RCC 7860 (cell line): ENCODE measurements at regions not wholly inside any gene's neighbourhood (a gene's known extent, or its start where the extent isn't known, plus 50 kb on each side); places are given as distances from the start of the nearest gene placed in this dataset.
"Not testable (repeated sequence)": the region's sequence is repeated elsewhere in the genome, so short reads cannot be mapped to it uniquely, and the experiment has no call there.

Source experiments
- DNase-seq: peaks from one replicate; pipeline ENCODE4 v3.0.0-alpha.2; 2015; ENCODE audit warnings: low spot score
- FAIRE-seq: peaks from 2 replicates; lab custom pipeline; 2012; peaks lifted over from hg19 to GRCh38; lab: Jason Lieb, UNC

DNA sequence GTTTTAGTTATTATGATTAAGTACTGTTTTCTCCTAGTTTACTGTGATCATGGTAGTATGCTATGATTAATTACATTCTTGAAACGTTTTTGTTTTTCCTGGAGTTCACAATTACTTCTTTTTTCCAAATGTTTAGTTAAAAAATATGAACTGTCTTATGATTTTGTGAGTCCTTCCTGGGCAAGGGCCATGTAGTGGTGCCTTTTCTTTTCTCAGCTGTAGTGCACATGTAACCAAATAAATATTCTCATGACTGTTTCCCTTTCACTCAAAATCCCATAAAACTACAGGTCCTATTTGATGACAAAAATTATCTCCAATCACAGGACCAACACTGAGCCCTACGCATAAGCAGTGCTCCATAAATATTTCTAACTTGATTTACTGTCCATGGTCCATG is 118.9 kb upstream of the EGR2 start:
- DNase-seq (no peak), FAIRE-seq (no peak)

DNA sequence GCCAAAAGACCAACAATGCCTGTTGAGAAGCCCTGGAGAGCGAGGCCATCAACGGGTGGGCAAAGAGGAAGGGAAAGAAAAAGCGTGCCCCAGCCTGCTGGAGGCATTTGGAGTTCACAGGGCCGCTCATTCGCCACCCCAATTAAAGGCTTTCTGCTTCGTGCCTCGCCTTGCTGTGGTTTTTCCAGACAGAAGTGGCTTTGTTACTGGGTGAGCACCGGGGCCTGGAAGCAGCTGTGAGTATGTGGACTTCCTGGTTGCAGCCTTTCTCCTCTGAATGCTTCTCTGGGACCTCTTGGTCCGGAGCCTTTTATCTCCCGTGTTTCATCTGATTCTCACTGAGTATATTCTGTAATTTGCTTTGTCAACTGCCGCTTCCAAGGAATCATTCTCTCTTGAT is 118.1 kb upstream of the EGR2 start:
- DNase-seq (no peak), FAIRE-seq (no peak)

DNA sequence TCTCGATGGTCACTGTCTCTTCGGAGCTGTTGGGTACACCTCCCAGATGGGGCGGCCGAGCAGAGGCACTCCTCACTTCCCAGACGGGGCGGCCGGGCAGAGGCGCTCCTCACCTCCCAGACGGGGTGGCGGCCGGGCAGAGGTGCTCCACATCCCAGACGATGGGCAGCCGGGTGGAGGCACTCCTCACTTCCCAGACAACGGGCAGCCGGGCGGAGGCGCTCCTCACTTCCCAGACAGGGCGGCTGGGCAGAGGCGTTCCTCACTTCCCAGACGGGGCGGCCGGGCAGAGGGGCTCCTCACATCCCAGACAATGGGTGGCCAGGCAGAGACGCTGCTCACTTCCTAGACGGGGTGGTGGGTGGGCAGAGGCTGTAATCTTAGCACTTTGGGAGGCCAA is 112.6 kb upstream of the EGR2 start:
- FAIRE-seq, DNase-seq: not testable (repeated sequence)

DNA sequence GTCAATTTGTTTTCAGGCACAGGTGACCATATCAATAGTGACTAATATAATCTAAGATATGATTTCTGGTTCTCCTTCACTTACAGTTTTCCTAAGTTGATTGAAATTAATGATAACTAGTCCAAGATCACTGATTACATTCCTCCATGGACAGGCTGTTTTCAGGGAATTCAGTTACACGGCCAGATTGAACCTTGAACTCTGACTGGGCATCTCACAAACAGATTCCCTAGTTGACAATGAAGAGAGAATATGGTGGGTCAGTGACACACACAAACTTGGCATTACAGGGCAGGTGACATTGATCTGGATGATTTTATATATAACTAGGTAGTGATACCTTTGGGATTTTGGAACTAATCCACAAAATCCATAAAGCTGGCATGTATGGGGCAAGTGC is 110.2 kb upstream of the EGR2 start:
- FAIRE-seq, result no peak
- no peak for DNase-seq

DNA sequence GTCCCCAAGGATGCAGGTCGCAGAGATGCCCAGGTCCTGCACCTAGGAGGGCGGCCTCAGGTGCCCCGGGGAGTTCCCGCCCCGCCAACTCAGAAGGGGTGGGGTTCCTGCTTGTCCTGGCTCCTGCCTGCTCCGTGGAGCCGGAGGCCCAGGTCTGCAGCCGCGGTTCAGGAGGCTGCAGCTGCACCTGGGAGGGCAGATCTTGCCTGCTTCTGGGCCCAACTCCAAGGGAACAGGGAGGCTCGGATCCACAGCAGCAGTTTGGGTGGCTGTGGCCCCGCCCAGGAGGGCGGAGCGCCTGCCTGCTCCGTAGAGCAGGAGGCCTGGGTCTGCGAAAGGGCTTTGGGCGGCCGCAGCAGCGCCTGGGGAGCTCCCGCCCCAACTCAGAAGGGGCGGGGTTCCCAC is 108.2 kb upstream of the EGR2 start:
- no peak for DNase-seq

DNA sequence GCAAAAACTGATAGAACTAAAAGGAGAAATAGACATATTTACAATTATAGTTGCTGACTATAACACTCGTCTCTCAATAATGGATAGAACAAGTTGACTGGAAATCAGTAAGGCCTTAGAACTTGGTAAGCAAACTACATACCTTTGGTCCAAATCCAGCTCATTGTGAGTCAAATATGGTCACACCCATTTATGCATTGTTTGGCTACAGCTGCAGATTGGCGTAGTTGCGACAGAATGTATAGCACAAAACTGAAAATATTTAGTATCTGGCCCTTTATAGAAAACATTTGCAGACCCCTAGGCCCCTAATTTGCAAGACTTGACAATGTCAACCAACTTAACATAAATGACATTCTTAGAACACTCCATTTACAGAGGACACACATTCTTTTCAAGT is 103.6 kb upstream of the EGR2 start:
- FAIRE-seq (no peak), DNase-seq (no peak)

More for the DNA sequence above, 108.2 kb upstream of the EGR2 start:
- FAIRE-seq, result no peak

DNA sequence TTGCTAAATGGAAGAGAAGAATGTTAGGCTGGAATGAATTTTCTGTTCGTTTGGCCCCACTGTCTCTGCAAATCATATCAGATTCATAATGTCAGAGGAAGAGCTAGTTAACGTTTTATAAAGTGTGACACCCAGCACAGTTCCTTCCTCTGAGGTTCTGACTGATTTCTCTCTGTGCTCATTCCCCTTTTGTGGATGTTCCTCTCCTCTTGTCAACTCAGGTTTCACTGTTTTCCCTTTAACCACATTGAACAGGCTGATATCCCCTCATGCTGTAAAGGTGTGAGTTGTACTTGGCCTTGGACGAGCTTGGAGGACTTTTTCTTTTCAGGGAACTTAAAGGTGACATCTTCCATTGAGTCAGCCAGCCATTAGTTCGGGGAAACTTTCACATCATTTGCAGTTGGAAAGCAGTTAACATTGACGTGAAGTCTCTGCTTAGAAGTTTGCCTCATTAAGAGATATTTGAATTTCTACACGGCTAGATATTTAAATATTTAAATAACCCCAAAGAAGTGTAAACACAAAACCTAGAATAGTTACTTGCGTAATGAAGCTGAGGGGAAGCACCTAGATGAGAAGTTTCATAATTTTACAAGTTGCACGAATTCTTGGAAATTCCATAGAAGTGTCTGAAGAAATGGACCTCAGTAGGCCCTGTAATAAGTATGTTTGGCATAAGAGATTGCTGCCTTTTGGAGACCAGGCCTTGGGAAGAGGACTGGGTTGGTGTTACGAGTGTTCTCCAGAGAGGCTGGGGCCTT is 101.5 kb upstream of the EGR2 start:
- FAIRE-seq (no peak), DNase-seq (no peak)

DNA sequence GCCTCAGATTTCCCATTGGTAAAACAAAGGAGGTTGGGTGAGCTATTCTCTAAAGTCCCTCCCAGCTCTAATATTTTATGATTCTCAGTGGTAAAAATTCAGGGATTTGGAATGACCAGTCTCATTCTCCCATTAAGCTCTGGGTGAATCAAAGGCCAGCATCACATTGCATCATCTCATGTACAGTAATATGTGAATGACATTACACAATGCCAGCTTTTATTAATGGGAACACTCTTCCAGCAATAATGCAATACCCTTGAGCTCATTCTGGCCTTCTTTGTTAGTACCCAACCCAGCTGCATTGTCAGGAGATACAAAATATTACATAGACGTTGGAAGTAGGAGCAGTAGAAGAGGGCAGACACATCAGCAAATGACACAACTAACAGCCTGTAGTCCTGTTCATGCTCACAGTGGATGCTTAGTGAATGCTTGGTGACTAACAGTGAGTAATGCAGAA is 100.0 kb upstream of the EGR2 start:
- FAIRE-seq (peak; percentile 90), DNase-seq (peak; percentile 89)

DNA sequence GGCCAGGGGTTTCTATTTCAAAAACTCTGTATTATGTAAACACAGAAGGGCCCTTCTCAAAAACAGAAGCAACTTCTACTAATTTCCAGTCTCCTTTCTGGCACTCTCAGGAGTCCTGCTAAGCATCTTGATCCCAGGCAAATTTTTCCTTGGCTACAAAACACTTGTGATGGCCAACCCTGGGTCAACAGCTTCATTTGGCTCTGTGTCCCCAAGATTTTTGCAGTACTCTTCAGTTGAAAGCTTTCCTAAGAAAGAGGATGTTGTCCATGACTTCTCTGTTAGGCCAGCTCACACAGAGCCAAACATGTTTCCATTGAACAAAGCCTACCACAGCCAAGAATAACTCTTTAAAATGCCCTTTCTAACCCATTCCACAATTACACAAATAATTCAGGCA is 99.0 kb upstream of the EGR2 start:
- DNase-seq (no peak), FAIRE-seq (no peak)

DNA sequence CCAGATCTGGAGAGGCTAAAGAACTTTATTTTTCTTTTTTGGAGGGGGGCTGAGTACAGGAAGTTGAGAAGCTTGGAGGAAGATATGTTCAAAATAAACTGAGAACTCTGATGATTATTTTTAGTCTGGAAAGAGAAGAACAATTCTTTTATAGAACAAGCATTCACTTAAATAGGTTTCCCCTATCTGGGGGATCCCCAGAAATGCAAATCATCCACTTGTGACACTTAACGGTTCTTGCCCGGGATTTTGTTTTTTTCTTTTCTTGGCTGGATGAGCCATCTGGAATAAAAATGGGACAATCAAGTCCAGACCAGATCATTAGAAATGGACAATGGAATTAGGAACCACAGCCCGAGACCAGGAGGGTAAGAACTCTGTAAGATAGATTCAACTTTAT is 95.9 kb upstream of the EGR2 start:
- DNase-seq (no peak), FAIRE-seq (no peak)

DNA sequence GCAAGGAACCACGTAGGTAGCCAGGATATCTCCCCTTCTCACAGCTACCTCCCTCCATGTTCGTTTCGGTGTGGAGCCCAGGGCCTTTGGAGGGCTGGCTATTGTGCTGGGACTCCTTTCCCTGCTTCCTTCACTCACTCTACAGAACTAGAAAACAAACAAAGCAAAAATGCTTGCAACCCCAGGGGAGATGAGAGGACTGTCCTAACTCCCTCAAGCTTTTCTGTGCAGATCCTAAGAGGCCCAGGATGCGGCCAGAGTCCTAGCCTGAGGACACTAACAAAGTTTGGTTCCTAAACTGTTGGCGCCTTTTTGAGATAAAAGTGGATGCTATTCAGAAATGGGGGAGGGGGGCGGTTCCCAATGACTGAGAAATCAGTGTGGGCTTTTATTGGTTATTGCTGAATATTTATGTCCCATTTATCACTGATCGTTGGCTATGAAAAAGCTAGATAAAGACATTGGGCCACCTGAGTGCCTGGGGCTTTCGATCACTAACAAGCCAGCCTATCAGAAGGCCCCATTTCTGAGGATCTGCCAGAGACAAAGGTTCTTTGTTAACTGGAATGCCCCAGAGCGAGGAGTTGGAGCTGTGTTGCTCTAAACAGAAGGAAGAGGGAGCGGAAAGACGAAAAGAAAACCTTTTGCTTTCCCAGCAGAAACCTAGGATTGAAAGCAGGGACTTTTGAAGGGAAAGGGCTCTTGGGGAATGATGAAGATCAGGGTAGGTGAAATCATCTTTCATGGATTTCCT is 95.2 kb upstream of the EGR2 start:
- no peak for DNase-seq
- no peak for FAIRE-seq

DNA sequence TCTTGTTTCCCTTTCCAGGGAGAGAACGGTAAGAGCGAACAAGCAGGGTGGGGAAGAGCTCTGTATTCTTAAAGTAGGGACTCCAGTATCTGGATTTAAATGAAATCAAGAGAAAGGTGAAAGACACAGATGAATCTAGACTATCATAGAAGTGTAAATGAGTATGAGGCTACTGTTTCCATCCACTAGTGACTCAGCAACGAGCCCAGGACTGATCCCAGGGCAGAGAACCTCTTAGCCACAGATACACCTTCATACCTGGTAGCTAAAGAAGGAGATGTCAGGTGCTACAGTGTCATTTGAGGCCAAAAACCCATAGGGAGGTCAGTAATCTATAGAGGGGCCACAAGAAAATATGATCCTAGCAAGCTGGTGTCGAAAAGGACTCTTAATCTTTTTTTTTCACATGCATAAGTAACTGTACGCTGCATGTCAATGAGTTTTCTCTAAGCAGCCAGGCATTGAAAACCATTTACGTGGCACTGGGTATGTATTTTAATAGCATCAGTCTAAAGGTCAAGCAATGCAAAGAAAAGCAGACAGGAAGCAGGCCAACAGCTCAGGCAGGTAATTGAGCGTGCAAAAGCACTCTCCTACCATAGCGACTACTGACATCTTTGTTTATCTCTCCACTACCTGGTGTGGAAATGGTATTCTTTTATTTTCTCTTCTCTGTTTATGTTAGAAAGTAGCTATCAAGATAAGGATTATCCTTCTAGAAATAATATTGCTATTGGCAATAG is 91.5 kb upstream of the EGR2 start:
- FAIRE-seq (no peak), DNase-seq (no peak)

DNA sequence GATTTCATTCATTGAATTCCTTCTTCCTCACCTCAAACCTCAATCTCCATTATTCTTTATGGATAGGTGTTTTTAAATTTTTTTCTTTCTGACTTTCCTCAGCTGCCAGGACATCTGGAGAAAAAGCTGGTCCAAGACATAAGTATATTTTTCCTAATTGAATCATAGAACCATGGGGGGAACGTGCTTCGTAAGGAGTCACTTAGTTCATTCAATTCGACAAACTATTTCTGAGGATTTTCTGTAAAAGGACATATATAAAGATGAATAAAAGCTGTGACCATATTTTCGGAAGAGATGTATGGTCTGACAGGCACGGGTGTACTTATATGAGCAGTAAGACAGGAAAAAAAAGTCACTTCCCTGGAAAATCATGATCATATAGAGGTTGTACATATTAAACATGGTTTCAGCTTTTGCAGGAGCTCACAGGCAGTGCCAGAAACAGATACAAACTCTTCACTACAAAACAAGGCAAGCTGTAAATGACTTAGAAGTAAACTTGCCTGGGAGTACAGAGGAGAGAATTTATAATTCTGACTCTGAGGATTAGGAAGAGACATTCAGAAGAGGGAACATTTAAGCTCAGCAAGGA is 88.2 kb upstream of the EGR2 start:
- no peak for FAIRE-seq
- DNase-seq, result no peak

DNA sequence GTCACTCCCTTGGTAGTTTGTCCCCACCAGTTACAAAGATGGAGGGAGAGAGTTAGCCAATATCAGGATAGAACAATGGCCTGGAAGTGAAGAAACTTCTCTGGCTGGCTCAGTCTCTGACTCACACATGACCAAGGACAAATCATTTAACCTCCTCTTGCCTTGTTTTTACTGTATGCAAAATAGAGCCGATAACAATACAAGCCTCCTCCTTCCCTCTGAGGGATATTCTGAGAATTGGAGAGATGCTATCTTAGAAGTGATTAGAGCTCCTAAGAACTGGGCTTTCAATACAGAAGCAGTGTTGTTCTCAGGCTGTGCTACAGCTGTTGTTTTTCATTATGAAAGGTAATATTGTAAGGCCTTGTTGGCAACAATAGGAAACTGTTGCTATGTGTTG is 87.7 kb upstream of the EGR2 start:
- DNase-seq (no peak), FAIRE-seq (no peak)

DNA sequence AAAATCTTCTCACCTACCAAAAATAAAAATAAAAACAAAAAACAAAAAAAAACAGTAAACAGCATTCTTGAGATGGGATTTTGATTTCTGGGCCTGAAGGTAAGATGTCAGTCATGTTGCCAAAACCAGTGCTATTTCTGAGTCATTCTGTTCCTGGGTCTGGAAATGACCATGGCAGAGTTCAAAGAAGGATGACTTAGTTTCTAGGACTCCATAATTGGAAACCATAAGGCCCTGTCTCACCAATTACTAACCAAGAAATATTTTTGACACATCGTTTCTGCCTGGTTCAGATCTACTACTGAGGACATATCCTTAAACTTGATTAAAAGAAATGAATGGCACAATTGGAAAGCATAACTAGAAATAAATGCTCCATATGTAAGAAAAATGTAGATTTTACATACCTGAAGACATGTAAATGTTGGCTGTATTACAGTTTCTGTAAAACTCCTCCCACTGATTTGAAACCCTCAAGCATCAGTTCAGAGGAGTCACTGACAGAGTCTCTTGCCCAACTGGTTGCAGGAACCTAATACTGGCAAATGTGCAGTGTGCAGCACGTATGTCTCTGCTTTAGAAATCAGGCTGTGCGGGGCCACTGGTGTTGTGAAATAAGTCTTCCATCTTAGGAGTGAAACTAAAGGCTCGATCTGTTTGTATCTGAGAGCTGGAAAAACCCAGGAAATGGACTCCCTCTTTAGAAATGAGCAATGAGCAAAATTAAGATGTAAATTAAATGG is 84.8 kb upstream of the EGR2 start:
- FAIRE-seq, result no peak
- DNase-seq, result no peak

DNA sequence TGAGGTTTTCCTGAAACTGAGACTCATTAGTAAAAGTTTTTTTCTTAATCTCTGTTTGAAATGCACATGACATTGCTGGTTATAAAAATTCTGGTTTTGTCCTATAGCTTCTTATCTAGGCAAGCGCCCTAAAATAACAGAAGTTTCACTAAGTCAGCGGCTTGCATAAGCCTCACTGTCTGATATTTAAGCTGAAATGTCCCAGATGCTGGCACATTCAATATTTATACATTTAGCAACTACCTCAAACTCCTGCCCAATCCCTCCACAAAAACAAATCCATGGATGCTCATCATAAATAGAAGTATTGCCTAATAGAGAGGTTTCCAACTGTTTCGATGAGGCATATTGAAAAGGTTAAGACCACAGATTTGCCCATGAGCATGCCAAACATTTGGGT is 83.1 kb upstream of the EGR2 start:
- FAIRE-seq (no peak), DNase-seq (no peak)

DNA sequence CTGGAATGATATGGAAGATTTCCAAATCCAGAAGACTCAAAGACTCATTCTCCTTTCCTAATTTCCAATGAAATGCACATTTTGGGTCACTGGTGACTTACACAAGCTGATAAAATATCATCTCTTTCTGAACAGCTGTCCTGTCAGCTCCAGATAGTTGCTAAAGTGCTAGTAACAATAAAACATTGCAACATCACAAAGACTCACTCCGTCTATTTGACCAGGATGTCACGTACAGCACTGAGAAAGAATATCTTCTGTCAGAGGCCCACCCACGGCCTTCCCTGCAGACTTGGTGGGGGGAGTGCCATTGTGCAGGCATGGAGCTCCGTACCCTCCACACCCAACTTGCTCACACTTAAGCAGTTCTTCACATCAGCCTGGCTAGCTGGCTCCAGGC is 78.9 kb upstream of the EGR2 start:
- FAIRE-seq (no peak), DNase-seq (no peak)

DNA sequence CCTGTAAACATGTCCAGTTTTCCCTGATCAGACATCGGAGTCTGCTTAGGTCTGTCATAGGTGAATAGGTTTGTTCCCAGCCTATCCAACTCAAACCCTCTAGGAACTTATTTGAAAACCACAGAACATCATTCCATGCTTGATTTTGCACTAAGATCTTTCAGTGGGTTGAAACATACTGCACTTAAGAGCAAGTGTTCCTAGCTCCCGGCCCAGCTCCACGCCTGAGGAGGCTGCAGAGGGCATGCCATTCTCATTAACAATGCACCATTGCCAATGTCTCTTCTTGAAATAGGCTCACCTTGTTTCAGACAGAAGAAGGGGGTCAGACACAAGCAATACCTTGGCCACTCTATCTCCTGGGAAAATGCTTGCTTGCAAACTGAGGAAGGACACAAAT is 78.0 kb upstream of the EGR2 start:
- FAIRE-seq (no peak), DNase-seq (no peak)

DNA sequence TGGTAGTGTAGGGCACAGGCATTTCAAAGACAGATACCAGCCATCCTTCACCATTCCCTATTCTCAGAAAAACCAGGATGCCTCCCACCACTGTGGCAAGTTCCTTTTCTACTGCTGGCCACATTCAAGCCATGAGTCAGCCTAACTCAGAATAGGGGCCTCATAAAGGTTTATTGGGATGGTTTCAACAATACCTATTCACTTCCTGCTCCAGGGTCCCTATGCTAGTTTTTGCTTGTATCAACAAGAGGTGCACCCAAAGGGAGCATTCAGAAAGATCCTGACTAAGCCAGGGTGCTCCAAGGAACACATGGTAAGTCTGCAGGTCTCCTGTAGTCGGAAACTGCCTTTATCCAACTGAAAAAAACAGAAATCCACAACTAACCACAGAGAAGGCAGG is 76.9 kb upstream of the EGR2 start:
- DNase-seq (no peak), FAIRE-seq (no peak)

DNA sequence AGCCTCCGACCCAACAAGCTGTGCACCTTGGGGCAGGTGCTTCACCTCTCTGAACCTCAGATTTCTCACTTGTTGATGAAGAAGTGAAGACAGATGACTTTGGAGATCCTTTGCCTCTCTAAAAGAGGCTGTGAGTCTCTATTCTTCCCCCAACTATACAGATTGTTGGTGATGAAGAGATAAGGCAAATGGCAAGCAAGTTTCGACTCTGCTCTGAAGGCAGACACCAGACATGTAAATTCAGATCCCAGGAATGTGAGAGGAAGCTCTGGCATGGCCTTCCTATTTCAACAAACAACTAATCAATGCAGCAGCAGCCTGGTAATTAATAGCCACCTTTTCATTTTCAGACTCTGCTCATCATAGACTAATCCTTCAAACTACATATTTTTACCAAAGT is 74.2 kb upstream of the EGR2 start:
- no peak for FAIRE-seq

DNA sequence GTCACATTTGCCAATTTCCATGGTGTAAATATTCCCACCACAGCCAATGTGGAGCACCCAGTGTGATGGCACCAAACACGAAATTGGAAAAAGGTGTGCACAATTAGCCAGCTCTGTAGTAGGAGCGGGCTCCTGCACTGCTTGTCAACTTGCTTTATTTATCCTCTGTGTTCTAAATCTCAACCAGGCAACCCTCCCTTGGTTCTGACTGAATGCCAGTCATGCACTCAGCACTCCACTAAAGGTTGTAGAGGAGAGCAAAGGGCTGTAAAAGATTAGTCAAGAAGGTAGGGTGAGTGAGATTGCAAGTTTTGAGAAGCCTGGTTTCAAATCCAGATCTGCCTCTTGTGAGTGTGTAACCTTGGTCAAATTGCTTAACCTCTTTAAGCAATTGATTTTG is 71.5 kb upstream of the EGR2 start:
- DNase-seq (no peak), FAIRE-seq (no peak)

More for the DNA sequence above, 74.2 kb upstream of the EGR2 start:
- DNase-seq, result no peak
